GM12891 (cell line): ENCODE measurements at regions not wholly inside any gene's neighbourhood (a gene's known extent, or its start where the extent isn't known, plus 50 kb on each side); places are given as distances from the start of the nearest gene placed in this dataset.

Experiments
- DNase-seq: peaks from one replicate; pipeline ENCODE4 v3.0.0; 2011; ENCODE audit warnings: low spot score; ENCODE audit not compliant: insufficient read length
- FAIRE-seq: peaks from 2 replicates; lab custom pipeline; 2011; peaks lifted over from hg19 to GRCh38; lab: Jason Lieb, UNC
- PAX5 ChIP-seq: IDR thresholded peaks from 2 replicates; pipeline ENCODE4 v1.6.1; 2011; ENCODE audit warnings: low read length, moderate library complexity, mild to moderate bottlenecking; ENCODE audit not compliant: insufficient read depth, severe bottlenecking
- POLR2A ChIP-seq: IDR thresholded peaks from 2 replicates; pipeline ENCODE4 v1.6.1; 2011; ENCODE audit warnings: low read depth, low read length, control low read depth
- POLR2AphosphoS5 ChIP-seq: IDR thresholded peaks from 2 replicates; pipeline ENCODE4 v1.6.1; 2011; ENCODE audit warnings: low read depth, low read length, control low read depth
- POU2F2 ChIP-seq: IDR thresholded peaks from 2 replicates; pipeline ENCODE4 v1.6.1; 2011; ENCODE audit warnings: low read depth, mild to moderate bottlenecking, control low read depth, low read length, moderate library complexity
- SPI1 ChIP-seq: IDR thresholded peaks from 2 replicates; pipeline ENCODE4 v1.6.1; 2011; ENCODE audit warnings: low read depth, low read length, control low read depth
- TAF1 ChIP-seq: IDR thresholded peaks from 2 replicates; pipeline ENCODE4 v1.6.1; 2011; ENCODE audit warnings: low read depth, low read length, control low read depth

DNA sequence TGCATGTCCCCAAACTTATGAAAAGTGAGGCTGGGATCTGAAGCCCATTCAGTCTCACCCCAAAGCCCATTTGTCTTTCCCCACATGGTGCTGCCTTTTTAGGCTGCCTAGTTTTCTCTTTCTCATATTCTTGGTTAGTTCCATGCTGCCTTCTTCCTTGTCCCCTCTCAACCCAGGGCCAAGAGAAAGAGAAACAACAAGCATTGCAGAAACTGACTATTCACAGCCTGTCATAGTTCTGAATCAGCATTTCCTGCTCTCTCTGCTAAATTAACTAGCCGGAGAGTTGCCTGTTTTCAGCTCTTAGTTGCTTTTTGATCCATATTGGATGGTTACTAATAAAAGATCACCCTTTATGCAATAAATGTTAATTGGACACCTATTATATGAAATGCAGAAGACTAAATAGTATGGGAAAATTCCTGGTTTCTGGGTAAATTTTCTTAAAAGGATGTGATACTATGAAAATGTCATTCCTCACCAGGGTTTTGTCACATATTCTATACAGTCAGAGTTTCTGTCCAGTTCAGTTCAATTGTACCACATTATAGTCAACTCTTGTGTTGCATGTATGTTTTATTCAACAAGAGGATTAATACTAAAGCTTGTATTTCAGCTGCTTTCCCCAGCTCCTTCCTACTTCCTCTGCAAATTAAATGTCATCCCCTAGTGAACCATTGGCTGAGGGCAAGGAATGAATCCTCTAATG is 246.5 kb downstream of the GALR1 start:
- DNase-seq, result no peak
- no peak for FAIRE-seq
- no peak for TF ChIP-seq PAX5
- TF ChIP-seq POLR2A, result no peak
- no peak for TF ChIP-seq POU2F2
- no peak for TF ChIP-seq SPI1
- no peak for TF ChIP-seq TAF1
- no peak for TF ChIP-seq POLR2AphosphoS5

DNA sequence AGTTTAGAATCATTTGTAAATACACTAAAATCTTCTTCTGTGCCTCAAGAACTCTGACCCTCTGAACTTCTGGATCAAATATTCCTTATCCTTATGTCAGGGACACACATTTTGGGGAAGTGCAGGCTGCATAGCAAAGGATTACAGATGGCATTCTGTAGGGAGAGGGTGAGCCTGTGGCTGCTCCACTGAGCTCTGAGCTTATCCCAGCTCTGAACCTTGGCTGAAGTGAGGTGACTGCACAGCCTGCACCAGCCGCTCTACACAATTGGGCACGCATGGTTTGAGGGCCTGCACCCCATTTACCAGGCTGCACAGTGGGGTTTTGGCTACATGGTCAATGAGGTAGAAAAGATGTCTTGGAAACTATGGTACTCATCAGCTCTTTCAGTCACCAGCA is 251.6 kb downstream of the GALR1 start:
- FAIRE-seq (no peak), DNase-seq (no peak)
- TF ChIP-seq TAF1 (no peak), POLR2A (no peak), PAX5 (no peak), SPI1 (no peak), POU2F2 (no peak), POLR2AphosphoS5 (no peak)

DNA sequence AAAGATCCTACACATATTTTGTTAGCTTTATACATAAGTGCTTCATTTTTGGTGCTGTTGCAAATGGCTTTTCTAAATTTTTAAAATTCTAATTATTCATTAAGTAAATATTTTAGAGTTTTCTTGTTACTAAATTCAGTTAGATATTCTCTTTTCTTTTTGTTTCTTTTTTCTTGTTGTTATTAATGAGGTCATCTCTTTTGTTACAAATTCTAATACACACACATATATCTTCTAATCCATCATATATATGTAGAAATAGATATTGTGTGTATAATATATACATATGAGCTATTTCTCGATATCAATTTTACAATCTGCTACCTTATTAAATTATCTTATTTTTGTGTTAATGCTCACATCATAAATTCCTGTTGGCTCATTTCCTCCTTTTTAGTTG is 255.9 kb downstream of the GALR1 start:
- TF ChIP-seq PAX5 (no peak), TAF1 (no peak), SPI1 (no peak)
- DNase-seq (no peak), FAIRE-seq (no peak)

DNA sequence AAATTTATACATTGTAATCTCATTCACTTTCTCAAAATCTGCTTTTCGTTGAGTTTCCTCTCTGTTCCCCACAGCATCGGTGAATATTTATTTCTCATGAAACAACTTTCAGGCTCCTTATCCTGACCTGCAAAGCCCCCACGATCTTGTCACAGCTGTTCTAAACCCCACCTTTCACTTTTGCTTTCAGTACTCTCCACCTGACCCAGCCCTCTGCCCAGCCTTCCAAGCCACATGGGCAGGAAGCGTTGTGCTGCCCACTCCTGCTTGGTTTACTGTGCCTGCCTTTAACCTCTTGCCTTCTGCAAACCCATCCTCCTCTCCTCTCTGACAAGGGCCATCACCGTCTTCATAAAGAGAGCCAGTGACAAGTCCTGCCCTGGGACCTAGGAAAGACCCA is 262.5 kb downstream of the GALR1 start:
- FAIRE-seq (no peak), DNase-seq (no peak)
- no peak for TF ChIP-seq POU2F2
- TF ChIP-seq POLR2A, result no peak
- TF ChIP-seq TAF1, result no peak
- no peak for TF ChIP-seq POLR2AphosphoS5
- TF ChIP-seq SPI1, result no peak
- no peak for TF ChIP-seq PAX5

DNA sequence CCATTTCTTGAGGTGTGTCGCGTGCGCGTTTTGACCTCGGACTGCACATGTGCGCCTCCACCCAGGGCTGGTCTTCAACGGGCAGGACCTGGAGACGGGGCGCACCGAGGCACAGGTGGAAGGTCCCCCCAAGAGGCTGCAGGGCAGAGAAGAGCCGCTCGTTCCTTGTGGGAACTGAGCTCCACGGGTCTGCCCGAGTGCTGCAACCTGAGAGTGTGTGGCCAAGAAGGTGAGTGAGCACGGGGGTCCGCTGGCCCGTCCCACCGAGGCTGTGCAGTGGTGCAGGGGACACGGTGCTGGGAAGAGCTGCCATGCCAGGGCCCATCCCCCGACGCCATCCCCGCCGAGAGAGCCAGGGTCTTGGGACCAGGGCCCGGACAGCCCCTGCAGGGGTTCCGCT is 268.3 kb downstream of the GALR1 start:
- DNase-seq (no peak), FAIRE-seq (no peak)
- TF ChIP-seq TAF1 (no peak), POLR2A (no peak)

DNA sequence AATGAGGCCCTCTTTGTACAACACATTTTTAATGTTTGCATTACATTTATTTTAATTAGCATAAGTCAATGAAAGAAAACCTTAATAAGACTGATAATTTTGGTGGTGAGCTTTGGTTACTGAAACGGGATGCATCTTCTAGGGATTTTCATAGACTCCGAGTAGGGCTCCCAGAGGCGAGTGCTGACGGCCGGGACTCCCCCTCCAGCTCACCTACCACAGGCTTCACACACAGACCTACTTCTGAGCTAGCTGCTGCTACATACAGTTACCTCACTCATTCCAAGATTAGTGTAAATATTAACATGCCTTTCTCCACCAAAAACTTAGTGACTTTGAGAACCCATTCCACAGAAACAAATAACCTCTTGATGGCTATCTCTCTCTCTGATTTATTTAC is 271.1 kb downstream of the GALR1 start:
- no peak for FAIRE-seq
- no peak for DNase-seq
- no peak for TF ChIP-seq POLR2AphosphoS5
- no peak for TF ChIP-seq TAF1
- no peak for TF ChIP-seq SPI1
- no peak for TF ChIP-seq PAX5
- TF ChIP-seq POU2F2, result no peak

DNA sequence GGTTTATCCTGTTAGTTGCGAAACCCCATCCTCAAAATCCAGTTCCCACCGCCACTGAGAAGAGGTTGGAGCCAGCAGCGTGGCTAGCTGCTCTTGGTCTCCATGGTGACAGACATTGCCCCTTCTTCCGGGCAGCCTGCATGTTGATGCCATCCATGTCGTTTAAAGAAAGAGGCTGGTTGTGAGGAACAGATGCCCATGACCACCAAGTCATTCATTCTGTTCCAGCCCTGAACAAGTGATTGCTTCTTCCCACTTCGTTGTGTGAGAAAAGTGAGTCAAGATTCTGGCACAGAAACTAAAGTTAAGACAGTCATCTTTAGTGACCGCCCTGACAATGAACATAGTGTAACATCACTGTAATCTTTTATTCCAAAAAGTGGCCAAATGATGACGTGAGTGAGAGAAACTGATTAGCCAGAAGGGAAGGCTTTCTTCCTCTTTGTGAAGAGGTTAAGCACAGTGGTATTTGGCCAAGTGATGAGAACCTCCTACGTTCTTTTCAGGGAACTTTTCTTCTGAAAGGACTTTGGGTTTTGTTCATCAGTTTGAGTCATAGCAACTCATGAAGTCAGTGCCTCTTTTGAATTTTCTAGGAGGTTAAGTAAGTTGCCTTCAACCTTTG is 272.5 kb downstream of the GALR1 start:
- TF ChIP-seq POU2F2 (no peak), TAF1 (no peak), SPI1 (no peak), POLR2AphosphoS5 (no peak), PAX5 (no peak), POLR2A (no peak)
- DNase-seq (no peak), FAIRE-seq (no peak)

DNA sequence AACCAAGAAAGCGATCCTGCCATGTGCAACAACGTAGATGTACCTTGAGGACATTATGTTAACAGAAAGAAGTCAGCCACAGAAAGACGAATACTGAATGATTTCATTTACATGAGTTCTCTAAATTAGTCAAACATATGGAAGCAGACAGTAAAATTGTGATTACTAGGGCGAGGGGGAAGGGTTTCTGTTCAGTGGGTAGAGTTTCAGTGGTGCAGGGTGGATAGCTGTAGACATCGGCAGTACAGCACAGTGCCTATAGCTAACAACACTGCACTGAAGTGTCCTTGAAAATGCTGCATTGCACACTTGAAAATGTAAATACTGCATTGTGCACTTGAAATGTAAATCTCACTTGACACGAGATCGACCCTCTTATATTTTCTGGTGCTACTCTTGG is 275.3 kb downstream of the GALR1 start:
- no peak for DNase-seq
- TF ChIP-seq PAX5, result no peak
- no peak for TF ChIP-seq POU2F2
- no peak for TF ChIP-seq POLR2A
- TF ChIP-seq SPI1, result no peak
- no peak for TF ChIP-seq POLR2AphosphoS5
- TF ChIP-seq TAF1, result no peak
- no peak for FAIRE-seq

DNA sequence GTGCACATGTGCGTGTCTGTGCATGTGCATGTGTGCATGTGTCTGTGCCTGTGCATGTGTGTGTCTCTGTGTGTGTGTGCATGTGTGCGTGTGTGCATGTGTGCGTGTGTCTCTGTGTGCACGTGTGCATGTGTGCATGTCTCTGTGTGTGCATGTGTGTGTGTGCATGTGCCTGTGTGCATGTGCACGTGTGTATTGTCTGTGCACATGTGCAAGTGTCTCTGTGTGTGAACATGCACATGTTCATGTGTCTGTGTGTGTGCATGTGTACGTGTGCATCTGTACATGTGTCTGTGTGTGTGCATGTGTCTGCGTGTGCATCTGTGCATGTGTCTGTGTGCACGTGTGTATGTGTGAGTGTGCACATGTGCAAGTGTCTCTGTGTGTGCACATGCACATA is 277.3 kb downstream of the GALR1 start:
- TF ChIP-seq POLR2AphosphoS5, result no peak
- no peak for TF ChIP-seq POU2F2
- no peak for TF ChIP-seq POLR2A
- no peak for TF ChIP-seq PAX5
- no peak for TF ChIP-seq SPI1
- TF ChIP-seq TAF1, result no peak
- FAIRE-seq, result no peak
- no peak for DNase-seq

DNA sequence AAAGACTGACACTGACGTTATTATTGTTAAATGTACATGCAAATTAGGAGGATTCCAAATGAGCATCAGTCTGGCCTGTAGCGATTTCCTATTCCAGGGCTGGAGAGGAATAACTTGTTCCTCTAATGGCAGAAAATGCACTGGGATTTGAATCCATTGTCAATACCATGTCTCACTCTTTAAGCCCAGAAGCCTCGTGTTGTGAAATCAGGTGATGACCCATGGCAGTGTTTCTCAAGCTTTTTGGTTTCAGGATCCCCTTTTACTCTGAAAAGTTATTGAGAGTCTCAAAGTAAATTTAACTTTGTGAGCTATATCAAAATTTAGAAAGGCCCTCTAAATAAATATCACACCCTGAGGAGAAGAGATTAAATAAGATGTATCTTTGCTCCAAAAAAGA is 279.2 kb downstream of the GALR1 start:
- DNase-seq (no peak), FAIRE-seq (no peak)
- TF ChIP-seq TAF1, result no peak
- TF ChIP-seq POLR2AphosphoS5, result no peak
